ENCODE measurements at regions not wholly inside any gene's neighbourhood (a gene's known extent, or its start where the extent isn't known, plus 50 kb on each side); places are given as distances from the start of the nearest gene placed in this dataset.

DNA sequence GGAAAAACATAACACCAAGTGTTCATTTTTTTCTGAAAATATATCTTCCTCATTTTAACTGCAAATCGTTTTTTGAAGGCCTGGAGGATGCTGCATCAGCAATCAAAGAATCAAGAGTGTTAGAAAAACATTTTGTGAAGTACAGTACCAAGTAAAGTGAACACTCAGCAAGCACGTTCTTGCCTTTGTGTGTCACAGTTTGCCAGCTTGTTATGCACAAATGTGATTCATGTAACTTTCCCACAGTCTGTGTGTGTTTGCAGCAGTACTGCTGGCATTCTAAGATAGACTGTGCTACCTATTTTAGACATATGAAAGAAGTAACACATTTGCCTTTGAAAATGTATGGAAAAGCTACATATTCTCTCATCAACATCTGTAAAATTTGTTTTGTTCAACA, 1617.7 kb downstream of the RPA4 start:
- DNase-seq = no peak
- Histone ChIP-seq H2AK5ac (ENCODE audit: insufficient read length, low read length) (no peak overlapping the region), H3K79me1 (ENCODE audit: insufficient read depth, low read depth, low read length, poor library complexity, severe bottlenecking) (no peaks in the 10 kb centered on the region)

More for the DNA sequence above, 1617.7 kb downstream of the RPA4 start:
- TF ChIP-seq, protein P1, sequence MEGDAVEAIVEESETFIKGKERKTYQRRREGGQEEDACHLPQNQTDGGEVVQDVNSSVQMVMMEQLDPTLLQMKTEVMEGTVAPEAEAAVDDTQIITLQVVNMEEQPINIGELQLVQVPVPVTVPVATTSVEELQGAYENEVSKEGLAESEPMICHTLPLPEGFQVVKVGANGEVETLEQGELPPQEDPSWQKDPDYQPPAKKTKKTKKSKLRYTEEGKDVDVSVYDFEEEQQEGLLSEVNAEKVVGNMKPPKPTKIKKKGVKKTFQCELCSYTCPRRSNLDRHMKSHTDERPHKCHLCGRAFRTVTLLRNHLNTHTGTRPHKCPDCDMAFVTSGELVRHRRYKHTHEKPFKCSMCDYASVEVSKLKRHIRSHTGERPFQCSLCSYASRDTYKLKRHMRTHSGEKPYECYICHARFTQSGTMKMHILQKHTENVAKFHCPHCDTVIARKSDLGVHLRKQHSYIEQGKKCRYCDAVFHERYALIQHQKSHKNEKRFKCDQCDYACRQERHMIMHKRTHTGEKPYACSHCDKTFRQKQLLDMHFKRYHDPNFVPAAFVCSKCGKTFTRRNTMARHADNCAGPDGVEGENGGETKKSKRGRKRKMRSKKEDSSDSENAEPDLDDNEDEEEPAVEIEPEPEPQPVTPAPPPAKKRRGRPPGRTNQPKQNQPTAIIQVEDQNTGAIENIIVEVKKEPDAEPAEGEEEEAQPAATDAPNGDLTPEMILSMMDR (conservative IDR thresholded peaks at IDR 0.05) = no peak
- Histone ChIP-seq H3K79me2 (ENCODE audit: insufficient read depth, low read length) (no peaks in the 10 kb centered on the region), H2BK5ac (ENCODE audit: insufficient read length, low read length) (no peak overlapping the region), H2AFZ (ENCODE audit: low read length) (no peak overlapping the region), H3T11ph (ENCODE audit: low read length) (no peak overlapping the region), H2BK12ac (ENCODE audit: insufficient read length, low read depth, low read length) (no peak overlapping the region), H4K91ac (ENCODE audit: insufficient read length, low read depth, low read length) (no peak overlapping the region), H3K4ac (ENCODE audit: low read depth, low read length) (no peak overlapping the region), H2BK15ac (ENCODE audit: low read depth, low read length) (no peak overlapping the region), H2BK20ac (ENCODE audit: low read depth, low read length, poor library complexity, severe bottlenecking) (no peak overlapping the region), H4K5ac (ENCODE audit: insufficient read length, low read depth, low read length) (no peak overlapping the region), H4K8ac (replicated peaks; ENCODE audit: insufficient read length, low read depth, low read length) (no peak overlapping the region), H3K18ac (ENCODE audit: insufficient read length, low read depth, low read length) (no peak overlapping the region), H3K23ac (ENCODE audit: insufficient read length, low read depth, low read length) (no peak overlapping the region), H3K4me2 (ENCODE audit: insufficient read depth, insufficient read length, low read length) (no peak overlapping the region), H4K20me1 (ENCODE audit: control insufficient read depth, insufficient read depth, insufficient read length) (no peaks in the 10 kb centered on the region), H3K9ac (ENCODE audit: extremely low read depth, insufficient read length, low read length) (no peak overlapping the region), H3K27ac (ENCODE audit: insufficient read length, low read depth, low read length) (no peak overlapping the region), H3K14ac (ENCODE audit: insufficient read depth, low read length) (no peak overlapping the region), H3K56ac (ENCODE audit: insufficient read length, low read depth, low read length) (no peak overlapping the region), H3K9me3 (ENCODE audit: control insufficient read depth, low read depth, low read length) (no peaks in the 10 kb centered on the region), H3K27me3 (ENCODE audit: insufficient read depth, low read length) (no peaks in the 10 kb centered on the region), H3K4me1 (ENCODE audit: insufficient read depth, low read length) (no peaks in the 10 kb centered on the region; the same call in 1 of the 2 replicates), H3K23me2 (ENCODE audit: insufficient read length, low read depth, low read length, poor library complexity, severe bottlenecking) (no peaks in the 10 kb centered on the region), H2BK120ac (ENCODE audit: low read depth, low read length, poor library complexity, severe bottlenecking) (no peak overlapping the region)
- H3K27me3 Mint-ChIP-seq (ENCODE audit: low read depth) = no peaks in the 10 kb centered on the region
- peak overlapping the region in 1 of 3 experiments; percentile 6; a peak in 1 of 7 replicates for H3K27ac Mint-ChIP-seq
- H3K36me3 Mint-ChIP-seq (ENCODE audit: insufficient read depth in 1 of 3, low read depth in 3 of 3) = peaks cover 0 to 3% (median 2%) of the 10 kb centered on the region in 3 experiments; a peak in 1 of 7 replicates
- H3K9me3 Mint-ChIP-seq = no peaks in the 10 kb centered on the region
- peaks cover 0 to 11% of the 10 kb centered on the region in 2 experiments; a peak in 2 of 4 replicates for H3K4me1 Mint-ChIP-seq
- no peak overlapping the region for H3K4me3 Mint-ChIP-seq
- no CpG with 5 or more reads among the region's 2 CpGs for WGBS (ENCODE audit: extremely low coverage, insufficient read length, low lambda C conversion rate)

Data from H9 (cell line).